Tongue (tissue), 1 donor: ENCODE measurements at regions not wholly inside any gene's neighbourhood (a gene's known extent, or its start where the extent isn't known, plus 50 kb on each side); places are given as distances from the start of the nearest gene placed in this dataset.
A peak's percentile ranks its signal among the peaks of the same experiment; 100 is the strongest.
"Not testable (repeated sequence)": the region's sequence is repeated elsewhere in the genome, so short reads cannot be mapped to it uniquely, and the experiment has no call there.

Experiments
- DNase-seq: peaks from one replicate; pipeline ENCODE4 v3.0.0-alpha.2; 2015

DNA sequence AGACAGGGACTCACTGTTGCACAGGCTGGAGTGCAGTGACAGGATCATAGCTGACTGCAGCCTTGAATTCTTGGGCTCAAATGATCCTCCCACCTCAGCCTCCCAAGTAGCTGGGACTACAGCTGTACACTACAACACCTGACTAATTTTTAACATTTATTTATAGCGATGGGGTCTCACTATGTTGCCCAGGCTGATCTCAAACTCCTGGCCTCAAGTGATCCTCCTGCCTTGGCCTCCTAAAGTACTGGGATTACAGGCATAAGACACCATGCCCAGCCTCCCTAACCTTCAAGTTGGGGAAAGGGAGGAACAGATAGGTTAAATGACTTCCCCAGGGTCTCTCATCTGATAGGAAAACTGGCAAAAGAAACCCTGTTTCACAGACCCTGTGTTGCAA is 919.5 kb downstream of the TYW1 start:
- DNase-seq, result not testable (repeated sequence)

DNA sequence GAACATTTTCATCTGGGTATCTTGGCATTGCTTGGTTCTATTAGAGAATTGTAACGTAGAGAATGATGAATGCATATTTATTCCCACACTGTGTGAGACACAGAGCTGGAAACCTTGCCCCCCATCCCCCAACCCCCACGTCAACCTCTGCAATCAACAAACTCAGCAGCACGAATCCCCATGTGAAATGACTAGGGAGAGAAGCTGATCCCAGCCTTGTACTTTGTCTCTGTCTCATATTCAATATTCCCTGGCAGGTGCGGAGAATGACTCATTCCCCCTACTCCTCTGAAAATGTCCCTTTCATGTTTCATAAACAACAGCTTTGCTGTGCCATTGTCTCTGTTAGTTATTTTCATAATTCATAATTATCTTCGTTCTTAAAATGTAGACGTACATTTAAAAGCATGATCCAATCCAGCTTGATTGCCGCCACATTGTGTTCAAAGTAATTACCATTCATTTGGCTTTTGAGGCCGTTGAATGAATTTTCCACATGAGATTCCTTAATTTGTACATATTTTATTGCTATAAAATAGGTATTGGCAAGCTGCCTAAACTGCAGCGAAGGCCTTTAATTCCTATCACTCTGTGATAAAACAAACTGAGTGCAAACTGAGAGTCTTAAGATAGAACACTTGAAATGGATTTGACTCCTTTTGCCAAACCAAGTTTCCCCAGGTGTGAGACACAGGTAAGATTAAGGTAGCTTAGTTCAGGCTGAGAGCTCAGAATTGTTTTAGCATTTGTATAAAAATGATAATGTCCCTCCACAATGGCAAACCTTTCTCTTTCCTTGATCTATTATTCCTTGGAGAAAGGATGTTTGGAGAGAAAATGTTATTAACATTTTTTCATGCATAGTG is 920.2 kb downstream of the TYW1 start:
- peak; percentile 65 for DNase-seq

GRCh38 chr7:67917437-67917755 is 920.8 kb downstream of the TYW1 start:
- DNase-seq, result no peak

- DNase-seq, result no peak
These were observed 921.5 kb downstream of the TYW1 start for GRCh38 chr7:67918158-67918557.

DNA sequence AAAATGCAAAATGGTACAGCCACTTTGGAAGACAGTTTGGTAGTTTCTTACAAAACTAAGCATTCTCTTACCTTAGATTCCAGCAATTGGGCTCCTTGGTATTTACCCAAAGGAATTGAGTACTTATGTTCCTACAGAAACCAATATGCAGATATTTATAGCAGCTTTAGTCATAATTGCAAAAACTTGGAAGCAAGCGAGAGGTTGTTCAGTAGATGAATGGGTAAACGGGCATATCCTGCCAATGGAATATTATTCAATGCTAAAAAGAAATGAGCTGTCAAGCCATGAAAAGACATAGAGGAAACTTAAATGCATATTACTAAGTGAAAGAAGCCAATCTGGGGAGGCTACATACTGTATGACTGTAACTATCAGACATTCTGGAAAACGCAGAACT is 926.7 kb downstream of the TYW1 start:
- DNase-seq, result no peak

DNA sequence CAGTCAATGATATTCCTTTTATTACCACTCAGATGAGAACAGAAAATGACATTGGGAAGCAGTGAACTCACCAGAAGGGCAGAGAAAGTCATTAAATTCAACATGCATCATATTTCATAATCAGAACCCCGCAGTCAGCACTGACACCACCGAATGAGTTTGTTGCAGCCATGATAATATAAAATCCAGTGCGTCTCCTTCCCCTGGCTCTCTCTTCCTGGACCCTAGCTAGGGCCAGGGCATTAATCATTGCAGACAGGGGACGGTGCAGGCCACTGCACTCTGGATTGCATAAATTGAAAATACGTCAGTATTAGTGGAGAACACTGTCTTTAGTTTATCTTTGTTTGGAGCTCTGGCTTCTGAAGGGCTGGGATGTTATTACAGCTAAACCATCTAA is 931.5 kb downstream of the TYW1 start:
- no peak for DNase-seq

DNA sequence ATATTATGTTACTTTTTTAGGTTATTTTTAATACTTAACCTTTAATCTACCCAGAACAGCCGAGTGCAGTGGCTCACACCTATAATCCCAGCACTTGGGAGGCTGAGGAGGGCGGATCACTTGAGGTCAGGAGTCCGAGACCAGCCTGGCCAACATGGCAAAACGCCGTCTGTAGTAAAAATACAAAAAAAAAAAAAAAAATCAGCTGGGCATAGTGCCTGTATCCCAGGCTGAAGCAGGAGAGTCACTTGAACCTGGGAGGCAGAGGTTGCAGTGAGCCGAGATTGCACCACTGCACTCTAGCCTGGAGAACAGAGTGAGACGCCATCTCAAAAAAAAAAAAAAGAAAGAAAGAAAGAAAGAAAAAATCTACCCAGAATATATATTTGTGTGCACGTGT is 939.8 kb downstream of the TYW1 start:
- DNase-seq, result not testable (repeated sequence)

DNA sequence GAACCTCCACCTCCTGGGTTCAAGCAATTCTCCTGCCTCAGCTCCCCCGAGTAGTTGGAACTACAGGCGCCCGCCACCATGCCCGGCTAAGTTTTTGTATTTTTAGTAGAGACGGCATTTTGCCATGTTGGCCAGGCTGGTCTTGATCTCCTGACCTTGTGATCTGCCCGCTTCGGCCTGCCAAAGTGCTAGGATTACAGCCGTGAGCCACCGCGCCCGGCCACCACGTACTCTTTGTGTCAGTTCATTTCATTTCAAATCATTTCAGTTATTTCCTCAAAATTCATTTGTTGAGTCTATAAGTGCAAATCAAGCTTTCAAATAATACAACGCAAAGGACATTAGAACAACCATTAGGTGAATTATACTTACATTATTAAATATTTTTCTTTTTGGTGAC is 943.8 kb downstream of the TYW1 start:
- no peak for DNase-seq

DNA sequence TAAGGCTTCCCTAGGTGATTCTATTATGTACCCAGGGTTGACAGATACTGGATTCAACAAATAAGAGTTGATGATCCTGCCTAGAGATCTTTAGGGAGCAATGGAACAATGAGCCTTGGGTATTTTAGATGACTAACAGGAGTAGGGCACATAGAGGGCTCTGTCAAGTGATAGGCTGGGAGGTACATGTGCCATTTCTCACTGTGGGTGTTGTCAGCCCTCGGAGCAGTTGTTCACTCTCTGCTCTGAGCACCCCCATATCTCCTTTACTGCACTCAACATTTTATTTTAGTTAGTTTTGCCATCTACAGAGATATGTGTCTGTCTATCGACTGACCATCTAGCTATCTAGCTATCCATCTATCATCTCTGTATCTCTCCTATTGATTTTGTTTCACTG is 950.6 kb downstream of the TYW1 start:
- no peak for DNase-seq

- DNase-seq, result no peak
These were observed 951.0 kb downstream of the TYW1 start for GRCh38 chr7:67947646-67948045.

GRCh38 chr7:67950321-67951083 is 953.9 kb downstream of the TYW1 start:
- no peak for DNase-seq

GRCh38 chr7:67955061-67955460 is 958.4 kb downstream of the TYW1 start:
- DNase-seq, result peak; percentile 77

GRCh38 chr7:67962863-67963262 is 966.2 kb downstream of the TYW1 start:
- DNase-seq, result no peak

GRCh38 chr7:67976490-67976889 is 979.9 kb downstream of the TYW1 start:
- DNase-seq, result no peak

GRCh38 chr7:67983486-67983885 is 986.9 kb downstream of the TYW1 start:
- peak; percentile 31 for DNase-seq

DNA sequence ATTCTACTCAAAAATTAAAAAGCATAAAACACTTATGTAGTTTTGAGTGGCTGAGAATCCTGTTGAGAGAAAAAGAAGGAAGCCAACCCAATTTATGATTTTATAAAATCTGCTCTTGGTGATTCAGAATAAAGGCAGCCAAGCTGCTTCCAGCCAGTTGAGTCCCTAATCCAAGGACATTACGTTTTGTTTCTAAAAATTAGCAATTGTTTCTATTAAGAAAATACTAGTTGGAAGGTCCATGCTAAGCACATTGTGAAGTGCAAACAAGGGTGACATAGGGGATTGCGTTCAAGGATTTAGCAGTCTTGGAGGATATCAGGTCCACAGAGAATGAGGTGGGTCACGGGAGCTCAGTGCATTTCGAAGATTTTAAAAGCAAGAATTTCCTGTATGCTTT is 987.7 kb downstream of the TYW1 start:
- DNase-seq, result no peak

- DNase-seq, result no peak
These were observed 992.5 kb downstream of the TYW1 start for GRCh38 chr7:67989142-67989541.

DNA sequence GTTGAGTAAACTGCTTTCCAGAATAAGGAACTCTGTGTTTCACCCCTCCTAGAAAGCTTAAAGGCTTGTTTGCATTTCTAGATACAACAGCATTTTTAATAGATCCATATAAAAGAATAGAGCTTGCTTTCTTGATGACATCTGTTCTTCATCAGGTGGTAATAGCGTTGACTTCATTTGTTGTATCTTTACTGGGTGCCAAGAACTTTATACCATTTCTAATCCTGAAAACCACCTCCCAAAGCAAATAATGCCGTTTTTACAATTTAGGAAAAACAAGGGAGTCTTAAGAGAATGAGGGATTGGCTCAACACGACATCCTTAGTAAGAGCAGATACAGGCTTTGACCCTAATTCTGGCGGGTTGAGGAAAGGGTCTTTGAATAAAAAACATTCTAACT is 993.4 kb downstream of the TYW1 start:
- DNase-seq, result peak; percentile 16

DNA sequence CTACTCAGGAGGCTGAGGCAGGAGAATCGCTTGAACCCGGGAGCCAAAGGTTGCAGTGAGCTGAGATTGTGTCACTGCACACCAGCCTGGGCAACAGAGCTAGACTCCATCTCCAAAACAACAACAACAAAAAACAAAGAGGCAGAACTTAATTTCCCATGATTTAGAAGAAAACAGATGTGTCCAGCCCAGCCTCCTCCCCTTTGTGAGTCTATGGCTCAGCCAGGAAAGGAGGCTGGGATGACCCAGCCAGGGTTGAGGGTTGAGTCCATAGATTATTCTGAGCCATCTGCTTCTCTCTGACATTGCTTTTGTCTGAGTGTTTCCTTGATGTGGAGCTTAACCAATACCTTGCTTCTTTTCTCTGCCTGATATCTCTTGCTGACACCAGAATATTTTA is 994.1 kb downstream of the TYW1 start:
- no peak for DNase-seq

GRCh38 chr7:67992287-67992686 is 995.7 kb downstream of the TYW1 start:
- no peak for DNase-seq

DNA sequence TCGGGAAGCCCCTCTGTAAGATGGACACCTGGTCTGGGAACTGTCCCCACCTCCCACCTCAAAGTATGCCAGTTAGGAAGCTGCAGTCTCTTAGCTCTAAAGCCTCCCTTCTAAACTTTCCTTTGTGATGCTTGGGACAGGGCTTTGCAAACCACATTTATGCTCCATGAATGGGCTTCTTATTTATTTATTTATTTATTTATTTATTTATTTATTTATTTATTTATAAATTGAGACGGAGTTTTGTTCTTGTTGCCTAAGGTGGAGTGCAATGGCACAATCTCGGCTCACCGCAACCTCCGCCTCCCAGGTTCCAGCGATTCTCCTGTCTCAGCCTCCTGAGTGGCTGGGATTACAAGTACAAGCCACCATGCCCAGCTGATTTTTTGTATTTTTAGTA is 1009.4 kb downstream of the TYW1 start:
- DNase-seq, result no peak

DNA sequence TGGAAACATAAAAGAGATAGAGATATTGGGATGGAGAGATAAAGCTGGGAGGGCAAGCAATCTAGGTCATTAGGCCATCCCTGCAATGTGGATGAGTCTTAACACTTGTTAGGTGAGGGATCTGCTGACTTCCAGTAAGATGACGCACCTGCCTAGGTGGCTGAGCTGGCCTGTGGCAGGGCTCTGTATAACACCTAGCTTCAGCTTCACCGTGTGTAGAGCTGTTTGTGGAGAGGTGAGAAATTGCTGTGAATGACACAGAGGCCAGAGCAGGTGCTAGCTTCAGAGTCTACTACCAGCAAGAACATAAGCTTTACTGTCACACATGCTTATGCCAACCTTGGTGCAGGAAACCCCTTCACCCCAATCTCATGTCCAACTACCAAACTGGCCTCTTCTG is 1010.0 kb downstream of the TYW1 start:
- DNase-seq, result no peak

DNA sequence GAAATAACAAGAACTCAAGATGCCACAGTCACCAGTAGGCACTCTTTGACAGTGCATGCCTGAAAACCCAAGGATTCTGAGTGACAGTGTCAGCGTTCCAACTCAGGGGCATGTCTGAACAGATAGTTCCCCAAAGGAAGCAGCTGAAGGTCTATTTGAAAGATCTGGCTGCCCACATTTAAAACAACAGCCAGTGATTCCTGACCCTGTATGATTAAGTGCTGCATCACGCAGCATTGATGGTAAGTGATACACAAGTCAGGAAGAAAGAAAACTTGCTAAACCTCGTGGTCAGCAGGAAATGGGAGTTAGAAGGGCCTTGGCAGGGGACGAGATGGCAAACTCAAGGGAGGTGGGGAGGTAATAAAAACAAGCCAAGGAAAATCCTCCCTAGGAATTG is 1013.1 kb downstream of the TYW1 start:
- DNase-seq, result no peak
